ENCODE measurements at regions not wholly inside any gene's neighbourhood (a gene's known extent, or its start where the extent isn't known, plus 50 kb on each side); places are given as distances from the start of the nearest gene placed in this dataset.

- Histone ChIP-seq H3K9me2 (replicated peaks; ENCODE audit: insufficient read depth) (no peaks in the 10 kb centered on the region), H3K27ac (no peak overlapping the region), H3K36me3 (replicated peaks; ENCODE audit: insufficient read depth, low read depth) (no peaks in the 10 kb centered on the region), H3K4me2 (no peak overlapping the region), H3K9me3 (ENCODE audit: low read depth) (no peaks in the 10 kb centered on the region), H3K4me3 (no peak overlapping the region), H3K4me1 (ENCODE audit: insufficient read depth) (no peaks in the 10 kb centered on the region), H2AFZ (no peak overlapping the region), H3K27me3 (no peaks in the 10 kb centered on the region), H4K20me1 (ENCODE audit: insufficient read depth, poor library complexity, severe bottlenecking) (no peaks in the 10 kb centered on the region), H3K79me2 (no peaks in the 10 kb centered on the region)
- WGBS (ENCODE audit: low lambda C conversion rate, missing lambda C conversion rate), result 68% methylated on average over 5 of the region's 5 CpGs
- TF ChIP-seq EZH2phosphoT487 (IDR thresholded peaks at IDR 0.05; ENCODE audit: low read depth, severe bottlenecking, unreplicated experiment) (no peak), CTCF (IDR thresholded peaks at IDR 0.05; ENCODE audit: poor library complexity) (no peak), EZH2 (IDR thresholded peaks at IDR 0.05; ENCODE audit: borderline replicate concordance) (no peak)
- DNase-seq (ENCODE audit: low spot score), result no peak
Measured at GRCh38 chr14:25843481-25844470, 754.1 kb downstream of the NOVA1 start.

- H3K9me3 ChIP-seq (ENCODE audit: low read depth), result no peaks in the 10 kb centered on the region
- no peaks in the 10 kb centered on the region for H3K9me2 ChIP-seq (replicated peaks; ENCODE audit: insufficient read depth)
- H3K27me3 ChIP-seq, result no peaks in the 10 kb centered on the region
- 79% methylated on average over 2 of the region's 2 CpGs for WGBS (ENCODE audit: low lambda C conversion rate, missing lambda C conversion rate)
- H3K27ac ChIP-seq, result no peak overlapping the region
- no peaks in the 10 kb centered on the region for H3K79me2 ChIP-seq
- no peak overlapping the region for H3K4me3 ChIP-seq
- no peak overlapping the region for H3K4me2 ChIP-seq
- DNase-seq (ENCODE audit: low spot score), result no peak
- H3K36me3 ChIP-seq (replicated peaks; ENCODE audit: insufficient read depth, low read depth), result no peaks in the 10 kb centered on the region
- H3K4me1 ChIP-seq (ENCODE audit: insufficient read depth), result no peaks in the 10 kb centered on the region
- no peak for TF ChIP-seq EZH2 (IDR thresholded peaks at IDR 0.05; ENCODE audit: borderline replicate concordance)
- no peaks in the 10 kb centered on the region for H4K20me1 ChIP-seq (ENCODE audit: insufficient read depth, poor library complexity, severe bottlenecking)
- H2AFZ ChIP-seq, result no peak overlapping the region
Measured at GRCh38 chr14:25841226-25841625, 756.6 kb downstream of the NOVA1 start.

GRCh38 chr14:25837551-25837965 is 760.3 kb downstream of the NOVA1 start:
- H2AFZ ChIP-seq, result no peak overlapping the region
- no peak for TF ChIP-seq EZH2 (IDR thresholded peaks at IDR 0.05; ENCODE audit: borderline replicate concordance)
- no peak for TF ChIP-seq EZH2phosphoT487 (IDR thresholded peaks at IDR 0.05; ENCODE audit: low read depth, severe bottlenecking, unreplicated experiment)
- TF ChIP-seq CTCF (IDR thresholded peaks at IDR 0.05; ENCODE audit: poor library complexity), result no peak
- H3K4me3 ChIP-seq, result no peak overlapping the region
- H3K79me2 ChIP-seq, result no peaks in the 10 kb centered on the region
- H3K27ac ChIP-seq, result no peak overlapping the region
- DNase-seq (ENCODE audit: low spot score), result no peak
- no peaks in the 10 kb centered on the region for H3K27me3 ChIP-seq
- no peaks in the 10 kb centered on the region for H3K4me1 ChIP-seq (ENCODE audit: insufficient read depth)
- H3K9me2 ChIP-seq (replicated peaks; ENCODE audit: insufficient read depth), result no peaks in the 10 kb centered on the region
- 67% methylated on average over 3 of the region's 3 CpGs for WGBS (ENCODE audit: low lambda C conversion rate, missing lambda C conversion rate)
- no peak overlapping the region for H3K4me2 ChIP-seq
- H4K20me1 ChIP-seq (ENCODE audit: insufficient read depth, poor library complexity, severe bottlenecking), result no peaks in the 10 kb centered on the region
- no peaks in the 10 kb centered on the region for H3K9me3 ChIP-seq (ENCODE audit: low read depth)
- no peaks in the 10 kb centered on the region for H3K36me3 ChIP-seq (replicated peaks; ENCODE audit: insufficient read depth, low read depth)

GRCh38 chr14:25836636-25837035 is 761.2 kb downstream of the NOVA1 start:
- Histone ChIP-seq H2AFZ (no peak overlapping the region), H3K27me3 (no peaks in the 10 kb centered on the region), H3K4me2 (no peak overlapping the region), H3K4me3 (no peak overlapping the region), H3K27ac (no peak overlapping the region), H3K79me2 (no peaks in the 10 kb centered on the region), H3K9me2 (replicated peaks; ENCODE audit: insufficient read depth) (no peaks in the 10 kb centered on the region), H3K4me1 (ENCODE audit: insufficient read depth) (no peaks in the 10 kb centered on the region), H3K36me3 (replicated peaks; ENCODE audit: insufficient read depth, low read depth) (no peaks in the 10 kb centered on the region), H3K9me3 (ENCODE audit: low read depth) (no peaks in the 10 kb centered on the region), H4K20me1 (ENCODE audit: insufficient read depth, poor library complexity, severe bottlenecking) (no peaks in the 10 kb centered on the region)
- DNase-seq (ENCODE audit: low spot score), result no peak
- TF ChIP-seq EZH2phosphoT487 (IDR thresholded peaks at IDR 0.05; ENCODE audit: low read depth, severe bottlenecking, unreplicated experiment) (no peak), CTCF (IDR thresholded peaks at IDR 0.05; ENCODE audit: poor library complexity) (no peak), EZH2 (IDR thresholded peaks at IDR 0.05; ENCODE audit: borderline replicate concordance) (no peak)
- WGBS (ENCODE audit: low lambda C conversion rate, missing lambda C conversion rate), result 33% methylated on average over 3 of the region's 3 CpGs

Data from hepatocyte (in vitro differentiated cells).